ENCODE measurements at regions not wholly inside any gene's neighbourhood (a gene's known extent, or its start where the extent isn't known, plus 50 kb on each side); places are given as distances from the start of the nearest gene placed in this dataset.
"Not testable (repeated sequence)": the region's sequence is repeated elsewhere in the genome, so short reads cannot be mapped to it uniquely, and the experiment has no call there.

GRCh38 chr13:65410791-65411190 is 1819.3 kb downstream of the PCDH9 start:
- no peak overlapping the region for H3K27ac ChIP-seq
- no peak overlapping the region for H3K4me2 ChIP-seq
- no peak for TF ChIP-seq Cebpa-rat (IDR thresholded peaks at IDR 0.05)

GRCh38 chr13:65401315-65401714 is 1828.8 kb downstream of the PCDH9 start:
- no peak overlapping the region for H3K9ac ChIP-seq
- H3K36me3 ChIP-seq, result no peaks in the 10 kb centered on the region
- H3K4me1 ChIP-seq, result peaks cover 0 to 4% (median 0%) of the 10 kb centered on the region in 10 experiments; a peak in 1 of 20 replicates
- TF ChIP-seq Cebpa-rat (IDR thresholded peaks at IDR 0.05), result no peak
- no peak overlapping the region for H3K4me3 ChIP-seq
- no peak overlapping the region for H3K4me2 ChIP-seq
- H4K20me1 ChIP-seq, result no peaks in the 10 kb centered on the region
- H3K27ac ChIP-seq, result no peak overlapping the region
- no peaks in the 10 kb centered on the region for H3K27me3 ChIP-seq
- no peaks in the 10 kb centered on the region for H3K9me3 ChIP-seq (replicated peaks in 1 of 11)

More at GRCh38 chr13:65410791-65411190, 1819.3 kb downstream of the PCDH9 start:
- H3K27me3 ChIP-seq, result no peaks in the 10 kb centered on the region
- no peaks in the 10 kb centered on the region for H3K4me1 ChIP-seq
- H3K4me3 ChIP-seq, result no peak overlapping the region
- no peaks in the 10 kb centered on the region for H4K20me1 ChIP-seq
- H3K9me3 ChIP-seq (replicated peaks in 1 of 11), result no peaks in the 10 kb centered on the region
- no peak overlapping the region for H3K9ac ChIP-seq
- H3K36me3 ChIP-seq, result no peaks in the 10 kb centered on the region

GRCh38 chr13:65400702-65401101 is 1829.4 kb downstream of the PCDH9 start:
- Histone ChIP-seq H3K4me3 (no peak overlapping the region), H3K4me2 (no peak overlapping the region), H3K36me3 (no peaks in the 10 kb centered on the region), H3K9ac (no peak overlapping the region), H3K27ac (no peak overlapping the region), H3K9me3 (replicated peaks in 1 of 11) (no peaks in the 10 kb centered on the region), H4K20me1 (no peaks in the 10 kb centered on the region), H3K27me3 (no peaks in the 10 kb centered on the region), H3K4me1 (peaks cover 0 to 4% (median 0%) of the 10 kb centered on the region in 10 experiments; a peak in 1 of 20 replicates)
- TF ChIP-seq Cebpa-rat (IDR thresholded peaks at IDR 0.05), result no peak

GRCh38 chr13:65387743-65388347 is 1842.3 kb downstream of the PCDH9 start:
- H3K27me3 ChIP-seq, result no peaks in the 10 kb centered on the region
- H3K9me3 ChIP-seq (replicated peaks in 1 of 11), result peaks cover 21 to 26% (median 23%) of the 10 kb centered on the region in 11 experiments
- no peak overlapping the region for H3K4me3 ChIP-seq
- no peaks in the 10 kb centered on the region for H4K20me1 ChIP-seq
- H3K4me2 ChIP-seq, result no peak overlapping the region
- no peaks in the 10 kb centered on the region for H3K4me1 ChIP-seq
- H3K27ac ChIP-seq, result no peak overlapping the region
- H3K36me3 ChIP-seq, result no peaks in the 10 kb centered on the region
- H3K9ac ChIP-seq, result no peak overlapping the region
- TF ChIP-seq Cebpa-rat (IDR thresholded peaks at IDR 0.05), result no peak

- Histone ChIP-seq H3K9me3 (replicated peaks in 1 of 11) (peaks cover 6 to 21% (median 17%) of the 10 kb centered on the region in 11 experiments), H3K27ac (no peak overlapping the region), H3K4me2 (no peak overlapping the region), H3K36me3 (no peaks in the 10 kb centered on the region), H3K4me1 (no peaks in the 10 kb centered on the region), H4K20me1 (no peaks in the 10 kb centered on the region), H3K27me3 (no peaks in the 10 kb centered on the region), H3K9ac (no peak overlapping the region), H3K4me3 (no peak overlapping the region)
- TF ChIP-seq Cebpa-rat (IDR thresholded peaks at IDR 0.05), result no peak
These were observed 1851.1 kb downstream of the PCDH9 start for GRCh38 chr13:65378943-65379519.

- TF ChIP-seq Cebpa-rat (IDR thresholded peaks at IDR 0.05), result no peak
- Histone ChIP-seq H3K27ac (no peak overlapping the region), H4K20me1 (no peaks in the 10 kb centered on the region), H3K4me3 (no peak overlapping the region), H3K36me3 (no peaks in the 10 kb centered on the region), H3K4me2 (no peak overlapping the region), H3K27me3 (no peaks in the 10 kb centered on the region), H3K4me1 (no peaks in the 10 kb centered on the region), H3K9me3 (replicated peaks in 1 of 11) (peaks cover 6 to 21% (median 17%) of the 10 kb centered on the region in 11 experiments), H3K9ac (no peak overlapping the region)
These were observed 1851.7 kb downstream of the PCDH9 start for GRCh38 chr13:65378484-65378883.

GRCh38 chr13:65368832-65369231 is 1861.3 kb downstream of the PCDH9 start:
- Histone ChIP-seq H4K20me1 (no peaks in the 10 kb centered on the region), H3K36me3 (no peaks in the 10 kb centered on the region), H3K4me2 (no peak overlapping the region), H3K4me3 (no peak overlapping the region), H3K4me1 (no peaks in the 10 kb centered on the region), H3K27ac (no peak overlapping the region), H3K9me3 (replicated peaks in 1 of 11) (no peaks in the 10 kb centered on the region), H3K9ac (no peak overlapping the region), H3K27me3 (no peaks in the 10 kb centered on the region)
- no peak for TF ChIP-seq Cebpa-rat (IDR thresholded peaks at IDR 0.05)

- no peak for TF ChIP-seq Cebpa-rat (IDR thresholded peaks at IDR 0.05)
- Histone ChIP-seq H3K27me3 (no peaks in the 10 kb centered on the region), H3K27ac (no peak overlapping the region)
These were observed 1876.2 kb downstream of the PCDH9 start for GRCh38 chr13:65353951-65354350.

GRCh38 chr13:65353150-65353549 is 1877.0 kb downstream of the PCDH9 start:
- not testable (repeated sequence) for H3K4me1 ChIP-seq, H3K27me3 ChIP-seq, H4K20me1 ChIP-seq, H3K9ac ChIP-seq, H3K36me3 ChIP-seq, H3K4me3 ChIP-seq, H3K4me2 ChIP-seq, H3K27ac ChIP-seq
- H3K9me3 ChIP-seq (replicated peaks in 1 of 11), result peaks cover 0 to 19% (median 5%) of the 10 kb centered on the region in 11 experiments; a peak in 8 of 22 replicates

More at GRCh38 chr13:65353951-65354350, 1876.2 kb downstream of the PCDH9 start:
- H3K4me3 ChIP-seq, result no peak overlapping the region
- H3K9me3 ChIP-seq (replicated peaks in 1 of 11), result peaks cover 0 to 19% (median 5%) of the 10 kb centered on the region in 11 experiments; a peak in 8 of 22 replicates
- no peak overlapping the region for H3K4me2 ChIP-seq
- H3K4me1 ChIP-seq, result no peaks in the 10 kb centered on the region; a peak in 1 of 20 replicates
- no peaks in the 10 kb centered on the region; a peak in 1 of 22 replicates for H4K20me1 ChIP-seq
- H3K9ac ChIP-seq, result no peak overlapping the region
- H3K36me3 ChIP-seq, result no peaks in the 10 kb centered on the region
